ENCODE measurements at regions not wholly inside any gene's neighbourhood (a gene's known extent, or its start where the extent isn't known, plus 50 kb on each side); places are given as distances from the start of the nearest gene placed in this dataset.

DNA sequence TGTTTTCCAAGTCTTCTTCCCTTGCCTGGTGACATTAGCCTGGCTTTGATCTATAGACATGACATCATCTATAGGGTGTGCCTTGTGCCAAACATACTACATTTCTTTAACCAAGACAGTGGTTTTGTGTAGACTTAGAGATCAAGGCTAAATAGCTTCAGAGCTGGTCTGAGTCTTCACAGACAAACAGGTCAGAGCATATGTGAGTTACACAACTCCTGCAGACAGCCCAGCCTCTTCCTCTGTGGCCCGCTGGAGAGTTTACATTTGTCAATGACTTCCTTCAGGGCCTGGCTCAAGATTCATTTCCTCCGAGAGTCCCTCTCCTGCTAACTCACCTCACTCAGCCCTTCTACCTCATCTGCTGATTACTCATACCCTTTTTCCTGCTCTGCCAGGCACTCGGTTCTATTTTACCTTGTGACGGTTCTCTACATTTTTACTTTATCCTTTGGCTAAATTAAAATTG, 73.1 kb upstream of the TANC2 start:
- intact Hi-C loops (cut with micrococcal nuclease; ENCODE audit: unreplicated experiment) = no loop called here
- no peaks in the 10 kb centered on the region for H3K79me2 ChIP-seq (ENCODE audit: insufficient read depth, low read depth, low read length)
- TF ChIP-seq CTCF (conservative IDR thresholded peaks at IDR 0.05; ENCODE audit: low read length) (no peak), EZH2phosphoT487 (IDR thresholded peaks at IDR 0.05; ENCODE audit: borderline replicate concordance, low read depth, low read length) (no peak)
- BruUV-seq (replicated peaks) = no TSS peak
- H3K4me1 ChIP-seq (ENCODE audit: insufficient read depth, low read length, poor library complexity, severe bottlenecking) = no peaks in the 10 kb centered on the region
- H3K4me2 ChIP-seq (ENCODE audit: low read length) = no peak overlapping the region
- no peaks in the 10 kb centered on the region for H3K9me3 ChIP-seq (ENCODE audit: low read length)
- H3K9me2 ChIP-seq (ENCODE audit: insufficient read depth, low read length) = no peaks in the 10 kb centered on the region
- CTCF ChIA-PET (ENCODE audit: unreplicated experiment) = no interaction called here
- H3K36me3 ChIP-seq (ENCODE audit: insufficient read depth, low read length) = no peaks in the 10 kb centered on the region
- no peaks in the 10 kb centered on the region for H4K20me1 ChIP-seq (ENCODE audit: insufficient read depth, low read length)
- no peak overlapping the region for H2AFZ ChIP-seq (ENCODE audit: low read length)
- POLR2A ChIA-PET = no interaction called here
- H3K27ac ChIP-seq (ENCODE audit: low read depth, low read length, poor library complexity, severe bottlenecking) = no peak overlapping the region
- no peak for DNase-seq (ENCODE audit: low spot score)
- no peak overlapping the region for H3K4me3 ChIP-seq (ENCODE audit: low read depth, low read length, poor library complexity, severe bottlenecking)

- BruUV-seq (replicated peaks) = no TSS peak
- H2AFZ ChIP-seq (ENCODE audit: low read length) = no peak overlapping the region
- H3K27ac ChIP-seq (ENCODE audit: low read depth, low read length, poor library complexity, severe bottlenecking) = no peak overlapping the region
- H3K4me2 ChIP-seq (ENCODE audit: low read length) = no peak overlapping the region
- H3K4me3 ChIP-seq (ENCODE audit: low read depth, low read length, poor library complexity, severe bottlenecking) = no peak overlapping the region
- DNase-seq (ENCODE audit: low spot score) = no peak
- H4K20me1 ChIP-seq (ENCODE audit: insufficient read depth, low read length) = no peaks in the 10 kb centered on the region
- H3K4me1 ChIP-seq (ENCODE audit: insufficient read depth, low read length, poor library complexity, severe bottlenecking) = no peaks in the 10 kb centered on the region
- no peak for TF ChIP-seq CTCF (conservative IDR thresholded peaks at IDR 0.05; ENCODE audit: low read length)
- TF ChIP-seq EZH2phosphoT487 (IDR thresholded peaks at IDR 0.05; ENCODE audit: borderline replicate concordance, low read depth, low read length) = no peak
- ChIA-PET CTCF (ENCODE audit: unreplicated experiment) (no interaction called here), POLR2A (no interaction called here)
- H3K9me3 ChIP-seq (ENCODE audit: low read length) = no peaks in the 10 kb centered on the region
- H3K79me2 ChIP-seq (ENCODE audit: insufficient read depth, low read depth, low read length) = no peaks in the 10 kb centered on the region
- intact Hi-C loops (cut with micrococcal nuclease; ENCODE audit: unreplicated experiment) = no loop called here
- no peaks in the 10 kb centered on the region for H3K36me3 ChIP-seq (ENCODE audit: insufficient read depth, low read length)
- H3K9me2 ChIP-seq (ENCODE audit: insufficient read depth, low read length) = no peaks in the 10 kb centered on the region
These were observed 73.9 kb upstream of the TANC2 start for GRCh38 chr17:62892061-62892675.

DNA sequence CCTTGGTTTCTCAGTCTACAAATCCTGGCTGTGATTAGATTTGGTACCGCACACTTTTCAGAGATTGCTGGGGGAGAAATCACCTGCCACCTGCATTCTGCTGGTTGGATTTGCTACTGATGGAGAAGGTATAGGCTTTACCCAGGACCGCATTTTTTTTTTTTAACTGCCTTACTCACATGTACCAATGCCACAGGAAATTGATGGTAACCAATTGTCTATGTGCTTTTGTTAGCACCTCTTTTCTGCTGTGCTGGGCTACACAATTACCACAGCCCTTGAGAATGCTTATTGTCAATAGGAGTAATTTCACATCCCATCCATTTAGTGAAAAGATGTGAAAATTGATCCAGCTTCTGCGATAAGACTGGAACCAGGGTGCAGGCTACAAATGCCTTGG, 74.4 kb upstream of the TANC2 start:
- BruUV-seq (replicated peaks) = no TSS peak
- Histone ChIP-seq H3K4me2 (ENCODE audit: low read length) (no peak overlapping the region), H3K79me2 (ENCODE audit: insufficient read depth, low read depth, low read length) (no peaks in the 10 kb centered on the region), H4K20me1 (ENCODE audit: insufficient read depth, low read length) (no peaks in the 10 kb centered on the region), H3K9me2 (ENCODE audit: insufficient read depth, low read length) (no peaks in the 10 kb centered on the region), H2AFZ (ENCODE audit: low read length) (no peak overlapping the region), H3K9me3 (ENCODE audit: low read length) (no peaks in the 10 kb centered on the region), H3K27ac (ENCODE audit: low read depth, low read length, poor library complexity, severe bottlenecking) (no peak overlapping the region), H3K4me3 (ENCODE audit: low read depth, low read length, poor library complexity, severe bottlenecking) (no peak overlapping the region), H3K4me1 (ENCODE audit: insufficient read depth, low read length, poor library complexity, severe bottlenecking) (no peaks in the 10 kb centered on the region), H3K36me3 (ENCODE audit: insufficient read depth, low read length) (no peaks in the 10 kb centered on the region)
- CTCF ChIA-PET (ENCODE audit: unreplicated experiment) = no interaction called here
- no peak for DNase-seq (ENCODE audit: low spot score)
- POLR2A ChIA-PET = no interaction called here
- TF ChIP-seq EZH2phosphoT487 (IDR thresholded peaks at IDR 0.05; ENCODE audit: borderline replicate concordance, low read depth, low read length) = no peak
- no peak for TF ChIP-seq CTCF (conservative IDR thresholded peaks at IDR 0.05; ENCODE audit: low read length)
- intact Hi-C loops (cut with micrococcal nuclease; ENCODE audit: unreplicated experiment) = no loop called here
